Sigmoid colon (tissue), 4 donors: ENCODE measurements at regions not wholly inside any gene's neighbourhood (a gene's known extent, or its start where the extent isn't known, plus 50 kb on each side); places are given as distances from the start of the nearest gene placed in this dataset.

Experiments used
- CTCF ChIP-seq, 4 experiments: fragments of 450-650 bp in 3 of 4; fragments of 200-600 bp in 1 of 4; IDR thresholded peaks; one replicate each; pipeline ENCODE4 v1.5.1; 2016 to 2019; ENCODE audit warnings: antibody characterized with exemption in 4 of 4, mild to moderate bottlenecking in 3 of 4, moderate library complexity in 2 of 4
- POLR2AphosphoS5 ChIP-seq, 4 donors: sonication (generic); formaldehyde crosslinking; IDR thresholded peaks; one replicate each; pipeline ENCODE4 v1.6.1; 2017; ENCODE audit warnings: antibody characterized with exemption in 4 of 4

DNA sequence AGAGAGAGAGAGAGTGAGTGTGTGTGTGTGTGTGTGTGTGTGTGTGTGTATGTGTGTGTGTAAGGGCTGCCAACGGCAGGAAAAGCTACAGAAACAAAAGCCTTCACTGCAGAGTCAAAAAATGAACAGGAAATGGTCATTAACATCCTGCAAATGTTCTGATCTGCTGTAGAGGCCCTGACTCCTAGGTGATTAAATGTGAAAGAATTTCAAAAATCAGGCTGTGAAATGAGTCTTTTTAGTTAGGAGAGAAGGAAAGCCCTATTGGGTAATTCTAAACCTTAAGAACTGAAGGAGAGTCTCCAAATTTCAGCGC is 166.5 kb upstream of the MYLIP start:
- TF ChIP-seq CTCF (IDR thresholded peaks at IDR 0.05), result no peak
- TF ChIP-seq POLR2AphosphoS5 (IDR thresholded peaks at IDR 0.05), result no peak
